ENCODE measurements at regions not wholly inside any gene's neighbourhood (a gene's known extent, or its start where the extent isn't known, plus 50 kb on each side); places are given as distances from the start of the nearest gene placed in this dataset.

DNA sequence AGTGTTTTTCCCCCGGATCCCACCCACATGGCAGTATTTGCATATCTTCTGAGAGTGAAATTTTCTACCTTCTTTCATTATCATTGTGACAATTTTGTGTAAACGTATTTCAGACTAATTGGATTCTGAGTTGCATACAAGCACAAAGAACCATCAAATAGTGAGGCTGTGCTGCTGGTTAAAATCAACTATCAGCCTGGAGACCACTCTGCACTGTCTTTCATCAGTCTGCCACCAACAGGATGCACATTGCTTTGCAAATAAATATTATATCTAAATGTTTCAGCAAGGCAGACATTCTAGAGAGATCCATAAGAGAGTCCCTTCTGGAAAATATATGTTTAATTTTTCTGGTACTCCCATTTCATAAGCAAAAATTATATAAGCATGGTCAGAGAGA is 851.8 kb downstream of the XPNPEP1 start:
- Histone ChIP-seq H3K9me3 (ENCODE audit: low read depth) (no peaks in the 10 kb centered on the region), H3K36me3 (no peaks in the 10 kb centered on the region), H3K27me3 (no peaks in the 10 kb centered on the region), H3K4me3 (no peak overlapping the region), H3K27ac (no peak overlapping the region), H3K4me1 (ENCODE audit: low read depth) (no peaks in the 10 kb centered on the region)
- no peak for DNase-seq (ENCODE audit: low read depth in 1 of 2, low spot score in 1 of 2)
- TF ChIP-seq, protein P1, sequence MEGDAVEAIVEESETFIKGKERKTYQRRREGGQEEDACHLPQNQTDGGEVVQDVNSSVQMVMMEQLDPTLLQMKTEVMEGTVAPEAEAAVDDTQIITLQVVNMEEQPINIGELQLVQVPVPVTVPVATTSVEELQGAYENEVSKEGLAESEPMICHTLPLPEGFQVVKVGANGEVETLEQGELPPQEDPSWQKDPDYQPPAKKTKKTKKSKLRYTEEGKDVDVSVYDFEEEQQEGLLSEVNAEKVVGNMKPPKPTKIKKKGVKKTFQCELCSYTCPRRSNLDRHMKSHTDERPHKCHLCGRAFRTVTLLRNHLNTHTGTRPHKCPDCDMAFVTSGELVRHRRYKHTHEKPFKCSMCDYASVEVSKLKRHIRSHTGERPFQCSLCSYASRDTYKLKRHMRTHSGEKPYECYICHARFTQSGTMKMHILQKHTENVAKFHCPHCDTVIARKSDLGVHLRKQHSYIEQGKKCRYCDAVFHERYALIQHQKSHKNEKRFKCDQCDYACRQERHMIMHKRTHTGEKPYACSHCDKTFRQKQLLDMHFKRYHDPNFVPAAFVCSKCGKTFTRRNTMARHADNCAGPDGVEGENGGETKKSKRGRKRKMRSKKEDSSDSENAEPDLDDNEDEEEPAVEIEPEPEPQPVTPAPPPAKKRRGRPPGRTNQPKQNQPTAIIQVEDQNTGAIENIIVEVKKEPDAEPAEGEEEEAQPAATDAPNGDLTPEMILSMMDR (IDR thresholded peaks at IDR 0.05; ENCODE audit: low read depth, low read length): no peak

DNA sequence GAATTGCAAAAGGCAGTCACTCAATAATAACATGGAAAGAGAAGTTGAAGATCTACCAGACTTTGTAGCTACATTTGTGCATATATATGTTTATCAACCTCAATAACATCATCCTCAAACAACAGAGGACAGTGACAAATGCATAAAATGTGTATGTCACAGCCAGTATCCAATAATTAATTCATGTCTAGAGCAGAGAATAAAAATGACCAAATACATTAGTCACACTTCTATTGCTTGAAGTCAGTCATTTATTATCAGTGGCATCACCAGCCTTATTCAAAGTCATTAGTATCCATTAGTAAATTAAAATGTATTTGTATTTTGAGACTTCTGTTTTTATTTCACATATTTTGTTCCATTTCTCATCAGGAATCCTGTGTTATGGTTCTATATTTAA is 852.8 kb downstream of the XPNPEP1 start:
- Histone ChIP-seq H3K36me3 (no peaks in the 10 kb centered on the region), H3K27ac (no peak overlapping the region), H3K4me3 (no peak overlapping the region), H3K4me1 (ENCODE audit: low read depth) (no peaks in the 10 kb centered on the region), H3K9me3 (ENCODE audit: low read depth) (no peaks in the 10 kb centered on the region), H3K27me3 (no peaks in the 10 kb centered on the region)
- TF ChIP-seq, protein P1 (IDR thresholded peaks at IDR 0.05; ENCODE audit: low read depth, low read length): no peak
- DNase-seq (ENCODE audit: low read depth in 1 of 2, low spot score in 1 of 2): no peak

DNA sequence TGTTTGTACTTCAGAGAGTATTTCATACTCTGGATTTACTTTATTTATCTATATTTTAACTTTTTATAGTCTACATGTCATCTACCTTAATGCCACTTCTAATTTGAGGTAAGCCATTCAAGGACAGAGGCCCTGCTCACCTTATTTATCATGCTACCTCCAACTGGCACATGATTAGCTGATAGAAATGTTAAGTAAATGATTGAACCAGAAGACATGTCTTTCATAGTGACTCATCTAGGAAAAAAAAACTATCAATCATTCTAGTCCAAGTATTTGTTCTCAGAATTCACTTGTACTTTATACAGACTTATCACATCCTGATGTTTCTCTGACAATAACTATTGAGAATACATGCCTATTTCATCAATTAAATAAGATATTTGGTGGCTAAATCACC is 856.3 kb downstream of the XPNPEP1 start:
- Histone ChIP-seq H3K36me3 (no peaks in the 10 kb centered on the region), H3K4me3 (no peak overlapping the region), H3K9me3 (ENCODE audit: low read depth) (peaks cover 6% of the 10 kb centered on the region), H3K4me1 (ENCODE audit: low read depth) (no peaks in the 10 kb centered on the region), H3K27ac (no peak overlapping the region), H3K27me3 (no peaks in the 10 kb centered on the region)
- DNase-seq (ENCODE audit: low read depth in 1 of 2, low spot score in 1 of 2): no peak
- TF ChIP-seq, protein P1 (IDR thresholded peaks at IDR 0.05; ENCODE audit: low read depth, low read length): no peak

DNA sequence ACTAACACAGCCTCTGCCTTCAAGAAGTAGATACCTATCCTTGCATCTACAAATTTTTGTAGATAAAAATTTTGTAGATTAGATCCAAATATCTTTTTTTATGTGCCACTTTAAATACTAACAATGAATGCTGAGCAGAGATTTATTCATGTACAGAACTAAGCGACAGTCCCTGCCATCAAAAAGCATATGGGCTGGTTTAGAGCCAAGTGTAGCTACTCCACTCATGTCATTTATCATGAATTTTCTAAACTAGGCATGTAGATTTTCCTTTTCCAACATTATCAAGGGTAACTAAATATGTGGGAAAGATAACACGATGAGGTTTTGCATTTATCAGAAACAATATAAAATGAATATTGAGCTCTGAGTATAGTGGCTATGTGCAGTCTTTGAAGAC is 857.5 kb downstream of the XPNPEP1 start:
- TF ChIP-seq, protein P1 (IDR thresholded peaks at IDR 0.05; ENCODE audit: low read depth, low read length): no peak
- no peaks in the 10 kb centered on the region for H3K4me1 ChIP-seq (ENCODE audit: low read depth)
- H3K4me3 ChIP-seq: no peak overlapping the region
- peaks cover 6% of the 10 kb centered on the region for H3K9me3 ChIP-seq (ENCODE audit: low read depth)
- H3K36me3 ChIP-seq: no peaks in the 10 kb centered on the region
- H3K27ac ChIP-seq: no peak overlapping the region
- DNase-seq (ENCODE audit: low read depth in 1 of 2, low spot score in 1 of 2): no peak
- H3K27me3 ChIP-seq: no peaks in the 10 kb centered on the region

DNA sequence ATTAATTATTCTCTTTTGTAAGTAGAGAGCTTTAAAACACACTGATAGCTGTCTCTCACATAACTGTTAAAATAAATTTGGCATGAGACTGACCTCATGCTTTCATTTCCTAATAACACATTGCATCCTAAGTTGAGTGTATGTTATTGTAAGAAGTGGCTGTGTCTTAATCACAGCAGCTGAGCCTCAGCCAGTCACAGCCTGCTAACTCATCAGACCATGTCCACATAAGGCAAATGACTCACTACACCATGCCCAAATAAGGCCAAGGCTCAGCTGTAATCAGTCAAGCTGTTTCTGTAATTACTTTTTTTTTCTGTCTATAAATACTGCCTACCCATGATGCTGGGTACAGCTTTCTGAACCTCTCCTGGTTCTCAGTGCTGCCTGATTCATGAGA is 860.9 kb downstream of the XPNPEP1 start:
- H3K9me3 ChIP-seq (ENCODE audit: low read depth): peaks cover 6% of the 10 kb centered on the region
- DNase-seq (ENCODE audit: low read depth in 1 of 2, low spot score in 1 of 2): peak in 1 of 2 donors; percentile 1
- H3K27me3 ChIP-seq: no peaks in the 10 kb centered on the region
- no peaks in the 10 kb centered on the region for H3K4me1 ChIP-seq (ENCODE audit: low read depth)
- no peak overlapping the region for H3K27ac ChIP-seq
- TF ChIP-seq, protein P1 (IDR thresholded peaks at IDR 0.05; ENCODE audit: low read depth, low read length): no peak
- no peaks in the 10 kb centered on the region for H3K36me3 ChIP-seq
- H3K4me3 ChIP-seq: no peak overlapping the region

DNA sequence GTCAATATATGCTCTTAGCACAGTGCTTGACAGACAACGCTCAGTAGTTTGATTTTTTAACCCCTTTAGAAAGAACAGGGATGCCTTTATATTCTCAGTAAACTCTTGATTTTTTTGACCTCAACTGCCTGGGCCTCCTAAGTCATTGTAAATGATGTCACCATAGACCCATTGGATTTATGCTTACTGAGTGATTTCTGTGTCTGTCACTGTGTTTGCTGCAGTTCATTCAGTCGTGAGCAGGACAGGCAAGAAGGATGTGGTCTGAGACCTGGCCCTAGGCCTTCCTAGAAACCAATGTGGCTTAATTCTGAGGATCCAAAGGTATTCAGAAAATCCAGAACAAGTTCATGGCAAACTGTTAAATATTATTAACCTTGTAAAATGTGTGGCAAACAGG is 868.1 kb downstream of the XPNPEP1 start:
- Histone ChIP-seq H3K9me3 (ENCODE audit: low read depth) (no peaks in the 10 kb centered on the region), H3K4me3 (no peak overlapping the region), H3K4me1 (ENCODE audit: low read depth) (no peaks in the 10 kb centered on the region), H3K27me3 (no peaks in the 10 kb centered on the region), H3K36me3 (no peaks in the 10 kb centered on the region), H3K27ac (no peak overlapping the region)
- TF ChIP-seq, protein P1 (IDR thresholded peaks at IDR 0.05; ENCODE audit: low read depth, low read length): no peak
- DNase-seq (ENCODE audit: low read depth in 1 of 2, low spot score in 1 of 2): no peak
